Activated CD8-positive, alpha-beta memory T cell treated with anti-CD3 and anti-CD28 coated beads for 48 hours (primary cell): ENCODE measurements at regions not wholly inside any gene's neighbourhood (a gene's known extent, or its start where the extent isn't known, plus 50 kb on each side); places are given as distances from the start of the nearest gene placed in this dataset.
"Not testable (repeated sequence)": the region's sequence is repeated elsewhere in the genome, so short reads cannot be mapped to it uniquely, and the experiment has no call there.

Source experiments
- DNase-seq, 3 experiments: peaks; one replicate each; pipeline ENCODE4 v3.0.0-alpha.2; 2020; ENCODE audit warnings: low read depth in 2 of 3, low spot score in 2 of 3

GRCh38 chr2:34251578-34251977, 652.5 kb upstream of the FAM98A start:
- DNase-seq: no peak

- DNase-seq: no peak
Observed at GRCh38 chr2:34244195-34244594, 645.1 kb upstream of the FAM98A start.

- no peak for DNase-seq
Observed at GRCh38 chr2:34242763-34243123, 643.6 kb upstream of the FAM98A start.

- no peak for DNase-seq
Observed at GRCh38 chr2:34241905-34242762, 643.0 kb upstream of the FAM98A start.

GRCh38 chr2:34239511-34239910, 640.4 kb upstream of the FAM98A start:
- no peak for DNase-seq

DNA sequence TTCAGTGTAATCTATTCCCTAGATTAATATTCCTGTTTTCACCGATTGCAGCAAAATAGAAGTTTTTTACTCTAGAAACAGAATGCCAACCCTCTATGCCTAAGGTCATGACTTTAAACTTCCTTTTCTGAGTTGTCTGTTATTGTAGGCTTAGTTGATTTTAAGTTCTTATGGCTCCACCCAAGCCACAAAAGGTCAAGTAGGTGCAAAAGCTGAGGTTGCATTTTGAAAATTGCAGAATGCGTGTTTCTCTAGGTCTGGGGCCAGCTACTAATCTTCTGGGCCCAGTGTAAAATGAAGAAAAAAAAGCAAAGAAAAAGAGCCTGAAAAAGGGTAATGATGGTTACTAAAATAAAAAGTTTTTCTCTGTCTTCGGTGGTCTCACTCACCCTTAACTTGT, 635.7 kb upstream of the FAM98A start:
- DNase-seq: no peak

DNA sequence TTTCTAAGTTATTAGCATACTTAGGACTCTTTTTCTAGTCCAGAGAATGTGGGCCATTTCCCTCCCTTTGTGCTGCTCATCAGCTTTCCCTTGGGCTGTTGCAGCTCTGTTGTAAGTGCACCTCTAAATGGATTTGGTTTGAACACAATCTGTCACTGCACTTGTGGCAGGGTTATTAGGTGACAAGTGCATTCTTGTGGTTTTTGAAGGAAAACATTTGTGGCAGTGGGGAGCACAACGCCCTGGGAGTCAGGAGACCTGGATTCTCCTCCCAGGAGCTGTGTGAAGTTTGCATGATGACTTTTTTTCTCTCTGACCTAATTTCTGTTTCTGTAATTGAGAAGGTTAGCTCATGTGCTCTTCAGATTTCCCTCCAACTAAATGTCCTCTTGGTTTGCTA, 630.9 kb upstream of the FAM98A start:
- no peak for DNase-seq

GRCh38 chr2:34215174-34215573, 616.1 kb upstream of the FAM98A start:
- DNase-seq: no peak

GRCh38 chr2:34210382-34210781, 611.3 kb upstream of the FAM98A start:
- DNase-seq: not testable (repeated sequence)

DNA sequence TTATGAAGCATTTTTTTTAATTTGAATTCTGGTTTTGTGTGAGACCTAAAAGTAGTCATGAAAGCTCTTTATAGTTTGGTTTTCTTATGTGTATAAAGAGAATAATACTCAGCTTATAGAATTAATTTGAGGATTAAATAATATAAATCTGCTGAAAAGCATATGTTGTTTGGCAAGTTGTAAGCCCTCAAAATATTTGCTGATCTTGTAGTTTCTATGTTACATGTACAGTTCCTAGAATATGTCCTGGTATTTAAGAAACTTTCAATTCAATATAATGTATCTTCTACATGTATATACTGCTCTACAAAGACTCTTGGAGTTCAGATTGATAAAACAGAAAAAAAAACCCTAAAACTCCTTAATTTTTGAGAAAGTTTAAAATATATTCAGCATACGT, 605.5 kb upstream of the FAM98A start:
- DNase-seq: no peak

DNA sequence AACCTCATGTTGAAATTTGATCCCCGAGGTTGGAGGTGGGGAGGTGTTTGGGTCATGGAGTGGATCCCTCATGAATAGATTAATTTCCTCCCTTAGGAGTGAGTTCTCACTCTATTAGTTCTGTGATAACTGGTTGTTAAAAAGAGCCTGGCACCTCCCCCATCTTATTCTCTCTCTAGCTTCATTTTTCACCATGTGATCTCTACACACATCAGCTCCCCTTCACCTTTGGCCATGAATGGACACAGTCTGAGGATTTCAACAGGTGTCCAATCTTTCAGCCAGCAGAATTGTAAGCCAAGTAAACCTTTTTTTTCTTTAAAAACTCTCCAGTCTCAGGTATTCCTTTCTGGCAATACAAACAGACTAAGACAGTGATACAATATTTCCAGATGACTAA, 602.0 kb upstream of the FAM98A start:
- DNase-seq: no peak

- DNase-seq: no peak
Observed at GRCh38 chr2:34199971-34200370, 600.9 kb upstream of the FAM98A start.

DNA sequence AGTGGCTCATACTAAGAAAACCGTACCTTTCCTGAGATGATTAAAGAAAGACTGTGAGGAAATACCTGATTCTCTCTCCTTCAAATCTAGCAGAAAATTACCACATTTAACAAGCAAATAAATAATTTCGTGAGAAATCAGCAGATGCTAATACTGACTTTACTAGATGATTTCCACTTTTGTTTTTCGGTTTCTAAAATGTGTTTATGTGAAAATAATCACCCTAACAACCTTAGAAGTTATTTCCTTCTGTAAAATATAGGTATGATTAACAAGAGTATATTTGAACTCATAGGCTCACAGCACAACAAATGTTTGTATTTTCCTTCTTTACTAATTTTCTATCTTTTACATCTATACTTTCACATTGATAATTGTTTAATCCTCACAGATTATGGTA, 594.1 kb upstream of the FAM98A start:
- DNase-seq: no peak

DNA sequence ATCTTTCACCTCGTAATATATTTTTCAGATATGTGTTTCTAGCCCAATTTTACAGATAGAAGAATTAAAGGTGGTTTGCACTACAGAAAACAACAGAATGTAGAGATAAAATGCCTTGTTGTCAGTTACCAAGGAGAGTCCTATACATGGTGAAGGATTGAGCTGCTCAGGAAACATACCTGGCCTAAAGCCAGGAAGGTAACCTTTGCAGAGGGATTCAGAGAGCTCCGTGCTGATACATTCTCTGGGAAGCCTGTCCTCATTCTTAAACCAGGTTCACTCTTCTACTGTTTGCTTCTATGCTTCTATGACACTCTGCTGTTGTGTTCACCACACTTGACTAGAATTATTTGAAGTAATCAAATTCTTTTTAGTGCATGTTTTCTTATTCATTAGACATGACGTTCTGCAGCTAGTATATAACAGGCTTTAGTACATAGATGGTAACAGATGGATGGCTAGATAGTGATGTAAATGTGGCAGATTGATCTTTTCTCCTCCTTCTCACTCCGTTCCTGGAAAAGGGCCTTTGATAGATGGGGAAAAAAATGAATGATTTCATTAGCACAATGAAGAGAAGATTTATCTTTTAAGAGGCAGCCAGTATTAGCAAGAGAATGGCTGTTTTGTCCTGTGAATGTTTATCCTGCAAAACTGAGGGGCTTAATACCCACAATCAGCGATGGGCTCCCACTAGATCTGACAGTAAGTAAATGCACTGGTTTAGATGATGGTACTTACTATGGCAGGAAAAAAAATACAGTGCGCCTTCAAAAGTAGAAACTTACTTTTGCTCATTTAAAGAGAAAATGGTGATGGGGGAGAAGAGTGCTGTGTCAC, 589.6 kb upstream of the FAM98A start:
- no peak for DNase-seq

DNA sequence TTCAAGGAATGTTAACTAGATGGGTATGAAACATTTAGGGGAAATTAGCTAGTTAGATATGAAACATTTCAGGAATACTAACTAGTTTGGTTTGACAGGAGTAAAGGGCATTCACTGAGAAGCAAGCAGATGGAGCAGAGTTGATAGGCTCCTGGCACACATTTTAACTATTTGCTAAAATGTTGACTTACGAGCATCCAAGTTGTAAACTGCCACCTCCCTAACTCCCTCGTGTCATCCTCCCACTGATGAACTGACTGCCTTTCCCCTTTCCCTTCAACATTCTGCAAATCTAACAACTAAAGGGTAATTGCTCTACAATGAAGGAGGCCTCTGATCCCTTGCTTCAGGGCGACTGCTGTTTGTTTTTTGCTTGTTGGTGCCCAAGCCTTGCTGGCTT, 580.4 kb upstream of the FAM98A start:
- no peak for DNase-seq

DNA sequence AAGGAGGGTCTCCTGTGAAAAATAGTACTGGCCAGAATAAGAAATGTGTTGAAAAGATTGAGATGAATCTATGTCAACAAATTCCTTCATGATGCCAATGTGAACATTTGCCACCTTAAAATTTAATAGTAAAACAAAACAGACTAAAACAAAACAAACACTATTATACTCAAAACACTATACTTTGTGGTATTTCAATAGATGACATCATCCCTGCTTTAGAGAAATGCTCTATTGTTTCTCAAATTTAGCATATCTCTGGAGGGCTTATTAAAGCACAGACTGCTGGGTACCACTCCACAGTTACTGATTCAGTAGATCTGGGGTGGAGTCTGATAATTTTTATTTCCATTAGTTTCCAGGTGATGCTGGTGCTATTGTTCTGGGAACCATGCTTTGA, 579.4 kb upstream of the FAM98A start:
- no peak for DNase-seq

DNA sequence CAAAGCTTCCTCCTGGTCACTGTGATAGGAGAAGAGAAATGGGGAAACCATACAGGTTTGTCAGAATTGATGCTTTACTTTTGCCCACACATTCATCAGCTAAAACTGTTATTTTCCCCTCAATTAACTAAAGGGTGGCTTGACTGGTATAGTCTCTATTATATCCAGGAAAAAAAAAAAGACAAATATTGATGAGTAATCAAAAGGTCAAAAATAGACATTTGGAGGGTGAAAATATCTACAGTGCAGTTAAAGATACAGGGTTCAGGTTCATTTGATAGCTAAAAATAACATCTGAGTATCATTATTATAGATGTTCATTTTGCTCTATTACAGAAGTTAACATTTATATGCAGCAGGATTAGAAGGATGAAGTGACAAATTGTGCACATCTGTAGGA, 577.6 kb upstream of the FAM98A start:
- no peak for DNase-seq

DNA sequence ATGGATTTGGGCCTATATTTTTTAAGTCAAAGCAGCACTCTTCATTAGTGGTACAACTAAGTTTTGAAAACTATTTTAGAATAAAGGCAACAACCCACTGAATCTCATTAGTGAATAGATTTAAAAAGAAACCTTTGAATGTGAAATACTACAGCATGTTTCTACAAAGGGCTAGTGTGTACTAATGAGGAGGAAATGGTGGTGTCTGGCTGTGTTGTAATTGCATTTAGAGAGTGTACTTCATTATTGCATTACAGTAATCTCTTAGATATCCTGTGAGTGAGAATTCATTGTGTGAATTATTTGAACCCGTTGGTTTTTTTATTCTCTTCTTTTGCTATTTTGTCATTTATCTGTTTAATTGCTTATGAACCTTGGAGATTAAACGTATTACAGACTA, 575.4 kb upstream of the FAM98A start:
- no peak for DNase-seq

- DNase-seq: no peak
Observed at GRCh38 chr2:34162231-34162630, 563.1 kb upstream of the FAM98A start.

DNA sequence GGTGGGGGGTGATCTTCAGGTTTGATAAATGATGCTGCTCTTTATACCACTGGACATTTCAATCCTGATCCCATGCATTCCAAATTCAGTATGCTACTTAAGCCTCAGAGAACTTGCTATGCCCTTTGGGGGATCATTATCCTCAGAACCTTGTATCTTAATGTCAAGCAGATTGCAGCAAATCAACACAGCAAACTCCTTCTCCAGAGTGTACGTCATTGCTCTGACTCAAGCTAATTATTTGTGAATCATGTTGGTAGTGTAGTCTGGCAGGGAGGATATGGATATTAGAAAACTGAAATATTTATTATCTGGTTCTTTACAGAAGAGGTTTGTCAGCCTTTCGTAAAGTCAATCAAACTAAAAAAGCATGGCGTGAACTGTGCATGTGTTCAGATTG, 562.5 kb upstream of the FAM98A start:
- no peak for DNase-seq

DNA sequence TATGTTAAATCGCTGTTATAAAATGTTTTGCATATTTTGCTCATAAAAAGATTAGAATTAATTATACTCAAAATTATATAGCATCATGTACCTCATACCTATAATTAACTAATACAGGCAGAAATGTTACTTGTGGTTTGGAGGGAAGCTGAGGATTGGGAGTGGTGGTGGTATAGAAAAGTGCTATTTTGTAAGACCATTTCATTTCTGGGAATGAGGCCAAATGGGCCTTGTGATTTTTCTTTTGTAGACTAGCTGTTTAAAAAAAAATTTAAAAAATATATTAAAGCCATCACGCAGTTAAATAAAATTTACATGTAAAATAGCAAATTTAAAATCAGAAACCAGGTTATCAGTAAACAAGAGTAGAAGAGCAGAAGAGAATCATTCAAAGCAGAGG, 560.8 kb upstream of the FAM98A start:
- DNase-seq: no peak

- no peak for DNase-seq
Observed at GRCh38 chr2:34153484-34153883, 554.4 kb upstream of the FAM98A start.

DNA sequence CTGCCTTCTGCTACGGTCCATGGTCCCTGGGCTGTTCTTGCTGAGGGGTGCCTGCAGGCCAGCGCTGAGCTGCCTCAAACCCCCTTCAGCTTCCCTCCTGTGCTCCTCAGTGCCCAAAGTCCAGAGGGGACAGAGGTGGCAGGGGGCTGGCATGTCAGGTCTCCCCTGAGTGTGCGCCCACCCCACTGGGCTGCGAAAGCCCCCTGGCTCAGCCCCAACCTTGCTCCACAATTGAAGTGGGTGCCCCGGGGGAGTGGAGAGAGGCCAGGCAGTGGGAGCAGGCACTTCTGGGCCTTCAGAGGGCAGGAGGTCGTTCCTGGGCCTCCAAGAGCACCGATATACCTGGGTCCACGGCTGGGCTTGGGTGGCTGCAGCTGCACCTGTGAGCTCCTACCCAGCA, 548.7 kb upstream of the FAM98A start:
- DNase-seq: no peak
